Kidney epithelial cell (primary cell): ENCODE measurements at regions not wholly inside any gene's neighbourhood (a gene's known extent, or its start where the extent isn't known, plus 50 kb on each side); places are given as distances from the start of the nearest gene placed in this dataset.

Experiments
- DNase-seq: peaks from one replicate; pipeline ENCODE4 v3.0.0-alpha.2; 2010; ENCODE audit warnings: low read depth
- H3K27me3 ChIP-seq: 2 replicates; pipeline ENCODE4 v1.6.0; 2011; ENCODE audit warnings: low read length; ENCODE audit not compliant: control insufficient read depth, insufficient read depth
- H3K36me3 ChIP-seq: 2 replicates; pipeline ENCODE4 v1.5.1; 2011; ENCODE audit warnings: low read length; ENCODE audit not compliant: control insufficient read depth, insufficient read depth
- H3K4me3 ChIP-seq: 2 replicates; pipeline ENCODE4 v1.5.1; 2011; ENCODE audit warnings: low read depth, mild to moderate bottlenecking, control low read depth, low read length
- CTCF ChIP-seq: IDR thresholded peaks from 2 replicates; pipeline ENCODE4 v1.5.1; 2011; ENCODE audit warnings: mild to moderate bottlenecking, moderate library complexity, low read length, control low read depth, inconsistent platforms; ENCODE audit not compliant: insufficient read depth, poor library complexity, severe bottlenecking

- Histone ChIP-seq H3K4me3 (no peak overlapping the region), H3K36me3 (no peaks in the 10 kb centered on the region), H3K27me3 (no peaks in the 10 kb centered on the region)
- no peak for TF ChIP-seq CTCF
- DNase-seq, result no peak
Measured at GRCh38 chr11:134517115-134517514, 105.1 kb upstream of the B3GAT1 start.

GRCh38 chr11:134516529-134516928 is 104.5 kb upstream of the B3GAT1 start:
- TF ChIP-seq CTCF, result no peak
- Histone ChIP-seq H3K36me3 (no peaks in the 10 kb centered on the region), H3K4me3 (no peak overlapping the region), H3K27me3 (no peaks in the 10 kb centered on the region)
- DNase-seq, result no peak

- TF ChIP-seq CTCF, result no peak
- Histone ChIP-seq H3K27me3 (no peaks in the 10 kb centered on the region), H3K36me3 (no peaks in the 10 kb centered on the region), H3K4me3 (no peak overlapping the region)
- no peak for DNase-seq
Measured at GRCh38 chr11:134515081-134515960, 103.3 kb upstream of the B3GAT1 start.

GRCh38 chr11:134514354-134514951 is 102.4 kb upstream of the B3GAT1 start:
- no peaks in the 10 kb centered on the region for H3K36me3 ChIP-seq
- no peaks in the 10 kb centered on the region for H3K27me3 ChIP-seq
- TF ChIP-seq CTCF, result no peak
- no peak overlapping the region for H3K4me3 ChIP-seq
- DNase-seq, result no peak

GRCh38 chr11:134513585-134514120 is 101.6 kb upstream of the B3GAT1 start:
- no peak overlapping the region for H3K4me3 ChIP-seq
- no peaks in the 10 kb centered on the region for H3K27me3 ChIP-seq
- no peak for DNase-seq
- no peak for TF ChIP-seq CTCF
- no peaks in the 10 kb centered on the region for H3K36me3 ChIP-seq
